Prostate gland (tissue), 2 donors: ENCODE measurements at regions not wholly inside any gene's neighbourhood (a gene's known extent, or its start where the extent isn't known, plus 50 kb on each side); places are given as distances from the start of the nearest gene placed in this dataset.

ENCODE experiments used
- DNase-seq: peaks from one replicate; pipeline ENCODE4 v3.0.0-alpha.2; 2019; ENCODE audit warnings: low spot score
- H3K27ac ChIP-seq, 2 donors: fragments of 200-600 bp; sonication (generic); 2 replicates each; pipeline ENCODE4 v1.5.1; 2017 to 2019
- H3K27me3 ChIP-seq: fragments of 200-600 bp; sonication (generic); replicated peaks from 2 replicates; pipeline ENCODE4 v1.5.1; 2019; ENCODE audit not compliant: insufficient read depth
- H3K36me3 ChIP-seq, 2 donors: fragments of 200-600 bp; sonication (generic); 1 replicate in 1 of 2; 2 replicates in 1 of 2; pipeline versions ENCODE4 v1.5.1 to v1.8.1; 2017 to 2019
- H3K4me1 ChIP-seq: fragments of 200-600 bp; sonication (generic); replicated peaks from 2 replicates; pipeline ENCODE4 v1.5.1; 2019
- H3K4me3 ChIP-seq, 2 donors: fragments of 200-600 bp; sonication (generic); 2 replicates each; pipeline ENCODE4 v1.5.1; 2017 to 2019
- H3K9me3 ChIP-seq: fragments of 200-600 bp; sonication (generic); 2 replicates; pipeline ENCODE4 v1.5.1; 2017
- CTCF ChIP-seq, 4 experiments: fragments of 200-600 bp in 2 of 4; fragments of 450-650 bp in 2 of 4; sonication (generic) in 2 of 4; IDR thresholded peaks; 1 replicate in 3 of 4; 2 replicates in 1 of 4; pipeline ENCODE4 v1.5.1; 2016 to 2019; ENCODE audit warnings: antibody characterized with exemption in 4 of 4, mild to moderate bottlenecking in 2 of 4, moderate library complexity in 2 of 4
- POLR2A ChIP-seq: fragments of 450-650 bp; IDR thresholded peaks from one replicate; pipeline ENCODE4 v1.6.1; 2016; ENCODE audit warnings: antibody characterized with exemption, mild to moderate bottlenecking
- POLR2AphosphoS5 ChIP-seq: sonication (generic); formaldehyde crosslinking; IDR thresholded peaks from one replicate; pipeline ENCODE4 v1.6.1; 2017; ENCODE audit warnings: antibody characterized with exemption
- WGBS: methylation state at CpG from one replicate; pipeline ENCODE4 v1.1.5; 2018; 5-methylcytosine and 5-hydroxymethylcytosine counted together
- intact Hi-C: fragments of 100-400 bp; cut with DNase I; formaldehyde crosslinking; loops from one replicate; pipeline ENCODE4 v1.14.2; 2022

GRCh38 chr20:18972251-18972876, 158.8 kb downstream of the SCP2D1 start:
- TF ChIP-seq POLR2AphosphoS5 (no peak), CTCF (IDR thresholded peaks at IDR 0.05) (no peak), POLR2A (no peak)
- no peaks in the 10 kb centered on the region for H3K36me3 ChIP-seq
- DNase-seq, result no peak
- intact Hi-C loops, result no loop called here
- H3K4me3 ChIP-seq, result no peak overlapping the region
- 93% methylated on average over 3 of the region's 3 CpGs for WGBS
- no peaks in the 10 kb centered on the region for H3K27me3 ChIP-seq
- H3K9me3 ChIP-seq, result no peaks in the 10 kb centered on the region
- no peak overlapping the region for H3K27ac ChIP-seq
- H3K4me1 ChIP-seq, result no peaks in the 10 kb centered on the region

- intact Hi-C loops, result no loop called here
- Histone ChIP-seq H3K4me1 (no peaks in the 10 kb centered on the region), H3K4me3 (no peak overlapping the region), H3K9me3 (no peaks in the 10 kb centered on the region), H3K36me3 (no peaks in the 10 kb centered on the region), H3K27me3 (no peaks in the 10 kb centered on the region), H3K27ac (no peak overlapping the region)
- DNase-seq, result no peak
- TF ChIP-seq POLR2A (no peak), POLR2AphosphoS5 (no peak), CTCF (IDR thresholded peaks at IDR 0.05) (no peak)
- 53% methylated on average over 7 of the region's 7 CpGs for WGBS
Observed at GRCh38 chr20:18973529-18974173, 160.1 kb downstream of the SCP2D1 start.

GRCh38 chr20:18974660-18975059, 161.1 kb downstream of the SCP2D1 start:
- intact Hi-C loops, result no loop called here
- DNase-seq, result no peak
- Histone ChIP-seq H3K27me3 (no peaks in the 10 kb centered on the region), H3K4me3 (no peak overlapping the region), H3K9me3 (no peaks in the 10 kb centered on the region), H3K4me1 (no peaks in the 10 kb centered on the region), H3K36me3 (no peaks in the 10 kb centered on the region), H3K27ac (no peak overlapping the region)
- 85% methylated on average over 1 of the region's 1 CpG for WGBS
- TF ChIP-seq CTCF (IDR thresholded peaks at IDR 0.05) (no peak), POLR2AphosphoS5 (no peak)

DNA sequence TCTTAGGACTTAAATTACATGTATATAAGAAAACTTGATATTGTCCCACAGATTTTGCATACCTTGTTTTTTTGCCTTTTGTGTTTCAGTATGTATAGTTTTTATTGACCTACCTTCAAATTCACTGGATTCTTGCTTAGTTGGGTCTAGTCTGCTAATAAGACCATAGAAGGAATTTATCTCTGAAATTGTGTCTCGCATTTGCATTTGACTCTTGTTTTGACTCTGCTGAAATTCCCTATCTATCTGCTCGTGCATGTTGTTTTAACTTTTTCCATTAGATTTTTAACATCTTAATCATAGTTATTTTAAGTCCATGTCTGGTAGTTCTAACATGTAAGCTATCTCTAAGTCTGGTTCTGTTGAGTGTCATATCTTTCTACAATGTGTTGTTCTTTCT, 163.9 kb downstream of the SCP2D1 start:
- intact Hi-C loops, result no loop called here

More for the DNA sequence above, 163.9 kb downstream of the SCP2D1 start:
- no peak for DNase-seq
- no peak for TF ChIP-seq POLR2A
- no peak for TF ChIP-seq POLR2AphosphoS5
- TF ChIP-seq CTCF (IDR thresholded peaks at IDR 0.05), result no peak
- Histone ChIP-seq H3K4me1 (no peaks in the 10 kb centered on the region), H3K27ac (no peak overlapping the region), H3K27me3 (no peaks in the 10 kb centered on the region), H3K4me3 (no peak overlapping the region), H3K9me3 (no peaks in the 10 kb centered on the region), H3K36me3 (no peaks in the 10 kb centered on the region)
- 86% methylated on average over 2 of the region's 2 CpGs for WGBS
